ENCODE measurements at regions not wholly inside any gene's neighbourhood (a gene's known extent, or its start where the extent isn't known, plus 50 kb on each side); places are given as distances from the start of the nearest gene placed in this dataset.
A peak's percentile ranks its signal among the peaks of the same experiment; 100 is the strongest.

DNA sequence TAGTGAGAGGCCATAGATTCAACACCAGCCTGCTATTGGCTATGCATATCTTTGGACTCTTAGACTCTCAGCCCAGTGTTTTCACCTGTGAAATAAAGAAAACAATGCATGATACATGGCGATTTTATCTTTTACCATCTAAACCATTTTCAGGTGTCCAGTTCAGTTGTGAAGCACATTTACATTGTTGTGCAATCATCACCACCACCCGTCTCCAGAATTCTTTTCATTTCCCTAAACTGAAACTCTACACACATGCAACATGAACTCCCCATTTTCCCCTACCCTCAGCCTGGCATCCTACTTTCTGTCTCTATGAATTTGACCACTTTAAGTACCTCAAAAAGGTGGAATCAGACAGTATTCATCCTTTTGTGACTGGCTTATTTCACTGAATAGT is 420.6 kb downstream of the MED10 start:
- intact Hi-C loops (cut with micrococcal nuclease) = no loop called here
- H3K36me3 ChIP-seq (ENCODE audit: low read depth, low read length) = no peaks in the 10 kb centered on the region
- H3K9me3 ChIP-seq (ENCODE audit: low read length) = peaks cover 5% of the 10 kb centered on the region; the same call in 1 of the 2 replicates
- no peak overlapping the region for H3K4me2 ChIP-seq (ENCODE audit: low read length)
- H3K9me2 ChIP-seq (replicated peaks; ENCODE audit: low read length) = no peaks in the 10 kb centered on the region
- H3K27me3 ChIP-seq (ENCODE audit: low read length) = peaks cover 38% of the 10 kb centered on the region
- peaks cover 10% of the 10 kb centered on the region; the same call in 1 of the 2 replicates for H3K4me1 ChIP-seq (ENCODE audit: insufficient read depth, low read length)
- no peaks in the 10 kb centered on the region for H3K79me2 ChIP-seq (ENCODE audit: low read length)
- ATAC-seq = no peak
- no peaks in the 10 kb centered on the region for H4K20me1 ChIP-seq (ENCODE audit: low read length)
- TF ChIP-seq, protein P1, sequence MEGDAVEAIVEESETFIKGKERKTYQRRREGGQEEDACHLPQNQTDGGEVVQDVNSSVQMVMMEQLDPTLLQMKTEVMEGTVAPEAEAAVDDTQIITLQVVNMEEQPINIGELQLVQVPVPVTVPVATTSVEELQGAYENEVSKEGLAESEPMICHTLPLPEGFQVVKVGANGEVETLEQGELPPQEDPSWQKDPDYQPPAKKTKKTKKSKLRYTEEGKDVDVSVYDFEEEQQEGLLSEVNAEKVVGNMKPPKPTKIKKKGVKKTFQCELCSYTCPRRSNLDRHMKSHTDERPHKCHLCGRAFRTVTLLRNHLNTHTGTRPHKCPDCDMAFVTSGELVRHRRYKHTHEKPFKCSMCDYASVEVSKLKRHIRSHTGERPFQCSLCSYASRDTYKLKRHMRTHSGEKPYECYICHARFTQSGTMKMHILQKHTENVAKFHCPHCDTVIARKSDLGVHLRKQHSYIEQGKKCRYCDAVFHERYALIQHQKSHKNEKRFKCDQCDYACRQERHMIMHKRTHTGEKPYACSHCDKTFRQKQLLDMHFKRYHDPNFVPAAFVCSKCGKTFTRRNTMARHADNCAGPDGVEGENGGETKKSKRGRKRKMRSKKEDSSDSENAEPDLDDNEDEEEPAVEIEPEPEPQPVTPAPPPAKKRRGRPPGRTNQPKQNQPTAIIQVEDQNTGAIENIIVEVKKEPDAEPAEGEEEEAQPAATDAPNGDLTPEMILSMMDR (conservative IDR thresholded peaks at IDR 0.05; ENCODE audit: low read depth, low read length) = no peak
- no peak for TF ChIP-seq EZH2 (IDR thresholded peaks at IDR 0.05; ENCODE audit: low read length, unreplicated experiment)
- TF ChIP-seq EZH2phosphoT487 (IDR thresholded peaks at IDR 0.05; ENCODE audit: borderline replicate concordance, low read length) = no peak
- POLR2A ChIA-PET (ENCODE audit: unreplicated experiment) = no interaction called here
- CTCF ChIA-PET = no interaction called here
- H3K4me3 ChIP-seq (ENCODE audit: low read length) = no peak overlapping the region
- no peak for DNase-seq
- BruUV-seq (replicated peaks) = no TSS peak
- no peak overlapping the region for H3K27ac ChIP-seq (ENCODE audit: low read length)
- H3K9ac ChIP-seq (ENCODE audit: low read length) = no peak overlapping the region
- no peaks in the 10 kb centered on the region for H3F3A ChIP-seq (ENCODE audit: low read length, unreplicated experiment)
- no peak overlapping the region for H2AFZ ChIP-seq (ENCODE audit: low read length)

DNA sequence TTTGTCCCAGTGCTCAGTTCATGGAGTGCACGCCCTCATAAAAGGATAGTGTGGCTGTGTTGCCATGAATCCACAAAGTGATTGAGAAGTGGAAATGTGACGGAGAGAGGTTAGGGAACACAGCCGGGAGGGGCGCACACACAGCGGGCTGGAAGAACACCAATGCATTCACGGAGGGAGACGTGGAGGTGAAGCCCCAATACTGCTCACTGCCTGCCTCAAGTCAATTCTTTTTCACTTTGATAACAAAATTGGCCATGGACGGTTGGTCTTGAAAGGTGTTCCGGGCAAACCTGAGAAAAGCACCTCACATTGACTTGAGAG is 424.1 kb downstream of the MED10 start:
- H3K4me2 ChIP-seq (ENCODE audit: low read length) = 0 out of 2 replicates have a peak overlapping the region, but pooled peaks have one; percentile 32
- no peak overlapping the region for H3K9ac ChIP-seq (ENCODE audit: low read length)
- DNase-seq = no peak
- no peak overlapping the region for H2AFZ ChIP-seq (ENCODE audit: low read length)
- intact Hi-C loops (cut with micrococcal nuclease) = no loop called here
- H3F3A ChIP-seq (ENCODE audit: low read length, unreplicated experiment) = no peaks in the 10 kb centered on the region
- no peaks in the 10 kb centered on the region for H3K36me3 ChIP-seq (ENCODE audit: low read depth, low read length)
- peaks cover 38% of the 10 kb centered on the region for H3K27me3 ChIP-seq (ENCODE audit: low read length)
- no peaks in the 10 kb centered on the region for H4K20me1 ChIP-seq (ENCODE audit: low read length)
- peaks cover 10% of the 10 kb centered on the region; the same call in 1 of the 2 replicates for H3K4me1 ChIP-seq (ENCODE audit: insufficient read depth, low read length)
- ChIA-PET CTCF (no interaction called here), POLR2A (ENCODE audit: unreplicated experiment) (no interaction called here)
- BruUV-seq (replicated peaks) = no TSS peak
- H3K9me2 ChIP-seq (replicated peaks; ENCODE audit: low read length) = no peaks in the 10 kb centered on the region
- no peak overlapping the region for H3K27ac ChIP-seq (ENCODE audit: low read length)
- no peak for TF ChIP-seq EZH2 (IDR thresholded peaks at IDR 0.05; ENCODE audit: low read length, unreplicated experiment)
- TF ChIP-seq, protein P1 (conservative IDR thresholded peaks at IDR 0.05; ENCODE audit: low read depth, low read length) = no peak
- TF ChIP-seq EZH2phosphoT487 (IDR thresholded peaks at IDR 0.05; ENCODE audit: borderline replicate concordance, low read length) = no peak
- H3K4me3 ChIP-seq (ENCODE audit: low read length) = no peak overlapping the region
- no peak for ATAC-seq
- H3K9me3 ChIP-seq (ENCODE audit: low read length) = peaks cover 5% of the 10 kb centered on the region; the same call in 1 of the 2 replicates
- H3K79me2 ChIP-seq (ENCODE audit: low read length) = no peaks in the 10 kb centered on the region

DNA sequence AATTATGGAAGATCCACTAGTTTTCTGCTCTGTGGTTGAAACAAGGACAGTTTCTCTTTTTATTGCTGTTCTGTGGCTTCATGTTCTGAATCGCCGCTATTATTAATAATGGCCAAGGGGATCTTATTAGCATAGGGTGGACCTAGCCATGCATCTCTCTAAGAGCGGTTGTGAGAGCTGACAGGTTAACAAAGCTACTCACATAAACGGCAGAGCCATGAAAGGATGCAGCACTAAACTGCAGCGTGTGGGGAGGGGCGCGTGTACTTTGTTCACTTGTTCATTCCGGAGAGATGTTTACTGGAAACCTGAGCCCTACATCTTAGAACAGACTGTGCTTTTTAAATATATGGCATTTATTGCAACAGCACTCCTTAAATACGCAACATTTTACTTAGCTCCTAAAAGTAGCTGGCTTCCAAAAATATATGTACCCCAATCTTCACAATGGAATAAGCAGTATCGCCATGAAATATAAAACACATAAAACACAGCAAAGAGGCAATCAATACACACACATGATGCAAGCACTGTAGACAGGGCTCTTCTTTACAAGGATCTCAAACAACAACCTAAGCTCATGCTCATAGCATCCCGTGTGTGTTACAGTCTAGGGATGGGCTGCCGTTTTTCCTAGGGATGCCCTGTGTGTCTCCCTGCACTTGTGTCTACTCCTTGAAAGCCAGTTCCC is 424.6 kb downstream of the MED10 start:
- Histone ChIP-seq H3K9ac (ENCODE audit: low read length) (no peak overlapping the region), H2AFZ (ENCODE audit: low read length) (peak overlapping the region; percentile 12; the same call in 1 of the 2 replicates), H3K4me2 (ENCODE audit: low read length) (peak overlapping the region; percentile 32), H4K20me1 (ENCODE audit: low read length) (no peaks in the 10 kb centered on the region), H3K27me3 (ENCODE audit: low read length) (peaks cover 38% of the 10 kb centered on the region), H3K9me3 (ENCODE audit: low read length) (peaks cover 5% of the 10 kb centered on the region; the same call in 1 of the 2 replicates), H3K4me3 (ENCODE audit: low read length) (peak overlapping the region; percentile 4; the same call in 1 of the 2 replicates), H3K4me1 (ENCODE audit: insufficient read depth, low read length) (peaks cover 10% of the 10 kb centered on the region; the same call in 1 of the 2 replicates), H3K27ac (ENCODE audit: low read length) (no peak overlapping the region), H3K9me2 (replicated peaks; ENCODE audit: low read length) (no peaks in the 10 kb centered on the region), H3K36me3 (ENCODE audit: low read depth, low read length) (no peaks in the 10 kb centered on the region), H3F3A (ENCODE audit: low read length, unreplicated experiment) (no peaks in the 10 kb centered on the region), H3K79me2 (ENCODE audit: low read length) (no peaks in the 10 kb centered on the region)
- TF ChIP-seq EZH2phosphoT487 (IDR thresholded peaks at IDR 0.05; ENCODE audit: borderline replicate concordance, low read length) (no peak), EZH2 (IDR thresholded peaks at IDR 0.05; ENCODE audit: low read length, unreplicated experiment) (no peak)
- TF ChIP-seq, protein P1 (conservative IDR thresholded peaks at IDR 0.05; ENCODE audit: low read depth, low read length) = no peak
- intact Hi-C loops (cut with micrococcal nuclease) = no loop called here
- ChIA-PET POLR2A (ENCODE audit: unreplicated experiment) (no interaction called here), CTCF (no interaction called here)
- no TSS peak for BruUV-seq (replicated peaks)
- ATAC-seq (no peak), DNase-seq (peak; percentile 43)

Measured in PC-3 (cell line).